ENCODE measurements at regions not wholly inside any gene's neighbourhood (a gene's known extent, or its start where the extent isn't known, plus 50 kb on each side); places are given as distances from the start of the nearest gene placed in this dataset.

- Mint-ChIP-seq H3K27ac (ENCODE audit: unreplicated experiment) (no peak overlapping the region), H3K27me3 (ENCODE audit: low read depth) (no peaks in the 10 kb centered on the region), H3K36me3 (ENCODE audit: low read depth) (no peaks in the 10 kb centered on the region), H3K9me3 (no peaks in the 10 kb centered on the region), H3K4me3 (no peak overlapping the region), H3K4me1 (no peaks in the 10 kb centered on the region)
- no peak for DNase-seq (ENCODE audit: low read depth, low spot score)
- TF ChIP-seq CTCF (conservative IDR thresholded peaks at IDR 0.05), result no peak
These were observed 558.3 kb upstream of the KLHL29 start for GRCh38 chr2:22826703-22827102.

- TF ChIP-seq CTCF (conservative IDR thresholded peaks at IDR 0.05), result no peak
- DNase-seq (ENCODE audit: low read depth, low spot score), result no peak
- H3K27me3 Mint-ChIP-seq (ENCODE audit: low read depth), result no peaks in the 10 kb centered on the region
- H3K9me3 Mint-ChIP-seq, result no peaks in the 10 kb centered on the region
- H3K4me3 Mint-ChIP-seq, result no peak overlapping the region
- H3K36me3 Mint-ChIP-seq (ENCODE audit: low read depth), result no peaks in the 10 kb centered on the region
- H3K27ac Mint-ChIP-seq (ENCODE audit: unreplicated experiment), result no peak overlapping the region
- peaks cover 10% of the 10 kb centered on the region for H3K4me1 Mint-ChIP-seq
These were observed 555.2 kb upstream of the KLHL29 start for GRCh38 chr2:22829791-22830190.

GRCh38 chr2:22832196-22832595 is 552.8 kb upstream of the KLHL29 start:
- Mint-ChIP-seq H3K4me3 (no peak overlapping the region), H3K9me3 (no peaks in the 10 kb centered on the region), H3K4me1 (peaks cover 10% of the 10 kb centered on the region), H3K36me3 (ENCODE audit: low read depth) (no peaks in the 10 kb centered on the region), H3K27ac (ENCODE audit: unreplicated experiment) (no peak overlapping the region), H3K27me3 (ENCODE audit: low read depth) (no peaks in the 10 kb centered on the region)
- no peak for DNase-seq (ENCODE audit: low read depth, low spot score)
- no peak for TF ChIP-seq CTCF (conservative IDR thresholded peaks at IDR 0.05)

- no peaks in the 10 kb centered on the region for H3K27me3 Mint-ChIP-seq (ENCODE audit: low read depth)
- no peak for DNase-seq (ENCODE audit: low read depth, low spot score)
- peaks cover 8% of the 10 kb centered on the region for H3K4me1 Mint-ChIP-seq
- H3K4me3 Mint-ChIP-seq, result no peak overlapping the region
- TF ChIP-seq CTCF (conservative IDR thresholded peaks at IDR 0.05), result no peak
- H3K9me3 Mint-ChIP-seq, result no peaks in the 10 kb centered on the region
- H3K36me3 Mint-ChIP-seq (ENCODE audit: low read depth), result no peaks in the 10 kb centered on the region
- no peak overlapping the region for H3K27ac Mint-ChIP-seq (ENCODE audit: unreplicated experiment)
These were observed 546.5 kb upstream of the KLHL29 start for GRCh38 chr2:22838461-22838860.

- no peak overlapping the region for H3K4me3 Mint-ChIP-seq
- H3K4me1 Mint-ChIP-seq, result peaks cover 17% of the 10 kb centered on the region
- H3K27ac Mint-ChIP-seq (ENCODE audit: unreplicated experiment), result no peak overlapping the region
- H3K36me3 Mint-ChIP-seq (ENCODE audit: low read depth), result no peaks in the 10 kb centered on the region
- no peak for DNase-seq (ENCODE audit: low read depth, low spot score)
- H3K9me3 Mint-ChIP-seq, result no peaks in the 10 kb centered on the region
- TF ChIP-seq CTCF (conservative IDR thresholded peaks at IDR 0.05), result no peak
- no peaks in the 10 kb centered on the region for H3K27me3 Mint-ChIP-seq (ENCODE audit: low read depth)
These were observed 542.6 kb upstream of the KLHL29 start for GRCh38 chr2:22842205-22842869.

Data from neural crest cell (in vitro differentiated cells).